ENCODE measurements at regions not wholly inside any gene's neighbourhood (a gene's known extent, or its start where the extent isn't known, plus 50 kb on each side); places are given as distances from the start of the nearest gene placed in this dataset.

DNA sequence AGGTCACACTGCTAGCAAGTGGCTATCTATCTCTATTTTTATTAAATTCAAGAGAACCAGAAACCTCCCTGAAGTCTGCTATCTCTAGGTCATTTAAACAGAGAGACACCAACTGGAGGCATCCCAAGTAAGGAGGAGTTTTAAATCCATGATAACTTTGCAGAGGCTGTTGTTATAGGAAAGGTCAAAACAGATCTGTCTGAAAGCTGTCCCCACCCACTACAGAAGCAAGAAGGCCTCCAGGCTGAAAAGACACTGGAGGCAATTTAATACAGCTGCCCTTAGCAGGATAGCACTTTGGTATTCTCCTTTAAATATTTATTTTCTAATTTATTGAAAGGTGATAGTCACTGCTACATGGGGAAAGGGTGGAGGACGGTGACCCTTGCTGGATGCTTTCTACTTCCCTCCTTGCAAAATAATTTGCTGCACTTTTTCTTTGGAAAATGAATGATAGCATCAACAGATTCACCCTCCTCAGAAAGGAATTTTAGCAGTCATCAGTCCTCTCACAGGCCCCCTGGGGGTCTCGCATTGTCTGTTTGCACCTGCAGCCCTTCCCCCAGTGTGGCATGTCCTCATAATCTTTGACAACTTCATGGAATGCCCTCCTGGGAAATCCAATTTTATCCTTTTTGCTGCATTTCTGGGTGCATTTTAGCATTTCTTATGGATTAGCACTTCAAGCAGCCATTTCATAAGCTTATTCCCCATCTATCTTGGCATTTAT is 429.5 kb upstream of the TNP1 start:
- no peak for DNase-seq
- H3K27me3 Mint-ChIP-seq (ENCODE audit: low read depth, poor library complexity), result peaks cover 12% of the 10 kb centered on the region
- peak overlapping the region; percentile 98 for H3K27ac Mint-ChIP-seq
- TF ChIP-seq, protein P1, sequence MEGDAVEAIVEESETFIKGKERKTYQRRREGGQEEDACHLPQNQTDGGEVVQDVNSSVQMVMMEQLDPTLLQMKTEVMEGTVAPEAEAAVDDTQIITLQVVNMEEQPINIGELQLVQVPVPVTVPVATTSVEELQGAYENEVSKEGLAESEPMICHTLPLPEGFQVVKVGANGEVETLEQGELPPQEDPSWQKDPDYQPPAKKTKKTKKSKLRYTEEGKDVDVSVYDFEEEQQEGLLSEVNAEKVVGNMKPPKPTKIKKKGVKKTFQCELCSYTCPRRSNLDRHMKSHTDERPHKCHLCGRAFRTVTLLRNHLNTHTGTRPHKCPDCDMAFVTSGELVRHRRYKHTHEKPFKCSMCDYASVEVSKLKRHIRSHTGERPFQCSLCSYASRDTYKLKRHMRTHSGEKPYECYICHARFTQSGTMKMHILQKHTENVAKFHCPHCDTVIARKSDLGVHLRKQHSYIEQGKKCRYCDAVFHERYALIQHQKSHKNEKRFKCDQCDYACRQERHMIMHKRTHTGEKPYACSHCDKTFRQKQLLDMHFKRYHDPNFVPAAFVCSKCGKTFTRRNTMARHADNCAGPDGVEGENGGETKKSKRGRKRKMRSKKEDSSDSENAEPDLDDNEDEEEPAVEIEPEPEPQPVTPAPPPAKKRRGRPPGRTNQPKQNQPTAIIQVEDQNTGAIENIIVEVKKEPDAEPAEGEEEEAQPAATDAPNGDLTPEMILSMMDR (IDR thresholded peaks at IDR 0.05), result no peak
- H3K4me1 Mint-ChIP-seq, result peaks cover 31% of the 10 kb centered on the region
- H3K4me3 Mint-ChIP-seq, result peak overlapping the region; percentile 46
- peaks cover 20% of the 10 kb centered on the region for H3K36me3 Mint-ChIP-seq (ENCODE audit: low read depth)
- H3K9me3 Mint-ChIP-seq, result peaks cover 41% of the 10 kb centered on the region

DNA sequence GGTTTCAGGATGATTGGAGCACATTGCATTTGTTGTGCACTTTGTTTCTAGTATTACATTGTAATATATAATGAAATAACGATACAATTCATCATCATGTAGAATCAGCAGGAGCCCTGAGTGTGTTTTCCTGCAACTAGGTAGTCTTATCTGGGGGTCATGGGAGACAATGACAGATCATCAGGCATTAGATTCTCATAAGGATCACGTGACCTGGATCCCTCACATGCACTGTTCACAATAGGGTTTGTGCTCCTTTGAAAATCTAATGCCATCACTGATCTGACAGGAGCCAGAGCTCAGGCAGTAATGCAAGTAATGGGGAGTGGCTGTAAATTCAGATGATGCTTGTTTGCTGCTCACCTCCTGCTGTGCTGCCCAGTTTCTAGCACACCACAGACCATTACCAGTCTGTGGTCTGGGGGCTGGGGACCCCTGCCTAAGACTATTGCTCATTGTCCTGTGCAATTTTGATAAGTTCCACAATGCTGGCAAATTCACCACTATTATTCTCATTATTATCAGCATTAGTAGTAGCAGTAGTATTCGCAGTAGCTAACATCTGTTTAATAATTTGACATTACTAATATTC is 428.7 kb upstream of the TNP1 start:
- Mint-ChIP-seq H3K27ac (no peak overlapping the region), H3K4me1 (peaks cover 38% of the 10 kb centered on the region), H3K27me3 (ENCODE audit: low read depth, poor library complexity) (peaks cover 9% of the 10 kb centered on the region), H3K9me3 (peaks cover 37% of the 10 kb centered on the region), H3K4me3 (no peak overlapping the region), H3K36me3 (ENCODE audit: low read depth) (peaks cover 19% of the 10 kb centered on the region)
- no peak for DNase-seq
- TF ChIP-seq, protein P1 (IDR thresholded peaks at IDR 0.05), result no peak

DNA sequence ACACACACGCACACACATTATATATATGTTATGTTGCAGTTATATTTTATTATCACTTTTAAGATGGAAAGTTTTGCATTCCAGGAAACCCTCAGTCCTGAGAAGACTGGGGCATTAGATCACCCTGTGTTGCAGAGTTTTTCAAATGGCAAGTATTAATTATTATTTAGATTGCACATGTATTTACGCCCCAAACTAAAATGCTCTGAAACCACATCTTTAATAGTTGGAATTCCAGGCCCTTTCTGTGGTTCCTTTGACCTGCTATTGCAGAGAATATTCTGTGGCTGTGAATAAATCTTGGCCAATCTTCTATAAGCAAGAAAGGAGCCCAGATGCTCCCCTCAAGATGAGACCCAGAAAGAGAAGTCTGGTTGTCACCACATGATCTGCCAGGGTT is 427.0 kb upstream of the TNP1 start:
- Mint-ChIP-seq H3K27me3 (ENCODE audit: low read depth, poor library complexity) (peaks cover 13% of the 10 kb centered on the region), H3K9me3 (peaks cover 36% of the 10 kb centered on the region)

DNA sequence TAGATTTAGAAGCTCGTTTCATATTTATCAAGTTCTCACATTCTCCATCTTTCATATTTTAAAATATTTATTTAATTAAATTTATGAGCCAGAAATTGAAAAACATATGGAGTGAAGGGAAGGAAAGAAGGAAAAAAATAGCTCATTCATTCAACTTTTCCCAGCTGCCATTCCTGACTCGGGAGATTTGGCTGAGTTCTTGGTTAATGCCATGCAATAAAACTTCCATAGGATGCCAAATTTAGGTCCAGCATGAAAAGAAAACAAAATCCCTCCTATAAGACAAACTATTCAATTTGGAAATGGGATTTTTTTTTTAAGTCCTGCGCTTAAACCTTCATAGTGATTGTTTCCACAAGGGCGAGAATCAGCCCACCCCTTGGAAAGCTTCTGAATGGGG is 426.1 kb upstream of the TNP1 start:
- TF ChIP-seq, protein P1 (IDR thresholded peaks at IDR 0.05), result no peak
- Mint-ChIP-seq H3K4me1 (peaks cover 36% of the 10 kb centered on the region), H3K36me3 (ENCODE audit: low read depth) (peaks cover 13% of the 10 kb centered on the region), H3K27ac (no peak overlapping the region), H3K27me3 (ENCODE audit: low read depth, poor library complexity) (peaks cover 13% of the 10 kb centered on the region), H3K4me3 (no peak overlapping the region), H3K9me3 (peaks cover 36% of the 10 kb centered on the region)
- DNase-seq, result no peak

More for the DNA sequence above, 427.0 kb upstream of the TNP1 start:
- peaks cover 13% of the 10 kb centered on the region for H3K36me3 Mint-ChIP-seq (ENCODE audit: low read depth)
- no peak for DNase-seq
- TF ChIP-seq, protein P1 (IDR thresholded peaks at IDR 0.05), result no peak
- H3K27ac Mint-ChIP-seq, result no peak overlapping the region
- no peak overlapping the region for H3K4me3 Mint-ChIP-seq
- H3K4me1 Mint-ChIP-seq, result peaks cover 41% of the 10 kb centered on the region

DNA sequence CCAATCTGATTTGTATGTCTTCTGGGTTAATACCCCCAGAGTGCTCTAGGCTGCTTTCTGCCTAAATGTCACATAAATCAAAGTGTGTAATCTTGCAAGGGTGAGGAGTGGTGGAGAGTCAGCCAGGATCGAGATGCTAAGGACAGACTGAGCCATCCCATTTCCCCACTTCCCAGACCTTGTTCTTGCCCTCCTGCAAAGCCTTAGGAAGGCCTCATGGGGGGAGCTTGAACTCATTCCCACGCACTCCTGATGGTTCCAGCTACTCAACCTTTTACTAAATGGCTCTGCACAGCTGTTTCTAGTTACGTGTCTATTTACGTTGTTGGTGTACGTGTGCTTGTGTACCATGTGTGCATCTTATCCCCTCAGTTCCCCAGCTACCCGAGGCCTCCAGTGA is 423.6 kb upstream of the TNP1 start:
- Mint-ChIP-seq H3K9me3 (peaks cover 32% of the 10 kb centered on the region), H3K27me3 (ENCODE audit: low read depth, poor library complexity) (peaks cover 13% of the 10 kb centered on the region), H3K4me3 (no peak overlapping the region)

More for the DNA sequence above, 423.6 kb upstream of the TNP1 start:
- Mint-ChIP-seq H3K4me1 (peaks cover 30% of the 10 kb centered on the region), H3K36me3 (ENCODE audit: low read depth) (peaks cover 13% of the 10 kb centered on the region), H3K27ac (no peak overlapping the region)
- no peak for DNase-seq
- TF ChIP-seq, protein P1 (IDR thresholded peaks at IDR 0.05), result no peak

All from nephron progenitor cell (in vitro differentiated cells).